Upper lobe of left lung (tissue), 6 donors: ENCODE measurements at regions not wholly inside any gene's neighbourhood (a gene's known extent, or its start where the extent isn't known, plus 50 kb on each side); places are given as distances from the start of the nearest gene placed in this dataset.
A peak's percentile ranks its signal among the peaks of the same experiment; 100 is the strongest.

Experiments used
- ATAC-seq, 2 donors: fragments of 200-7000 bp; cut with Tn5 transposase; one replicate each; pipeline ENCODE4 v1.9.1; 2022; ENCODE audit warnings: mild to moderate bottlenecking in 2 of 2, moderate library complexity in 2 of 2; ENCODE audit not compliant: low FRiP score in 2 of 2
- DNase-seq, 2 donors: peaks; one replicate each; pipeline ENCODE4 v3.0.0-alpha.2; 2019 to 2020
- H3K27ac ChIP-seq, 4 donors: fragments of 200-600 bp; sonication (generic); one replicate each; pipeline ENCODE4 v1.5.1; 2016 to 2019
- H3K27me3 ChIP-seq, 4 donors: fragments of 200-600 bp; sonication (generic); one replicate each; pipeline ENCODE4 v1.5.1; 2017 to 2019
- H3K36me3 ChIP-seq, 4 donors: fragments of 200-600 bp; sonication (generic); one replicate each; pipeline ENCODE4 v1.5.1; 2016 to 2019
- H3K4me1 ChIP-seq, 4 donors: fragments of 200-600 bp; sonication (generic); one replicate each; pipeline ENCODE4 v1.5.1; 2018 to 2019
- H3K4me3 ChIP-seq, 4 donors: fragments of 200-600 bp; sonication (generic); one replicate each; pipeline ENCODE4 v1.5.1; 2017 to 2019; ENCODE audit warnings: mild to moderate bottlenecking in 2 of 4, moderate library complexity in 1 of 4
- H3K9me3 ChIP-seq, 4 donors: fragments of 200-600 bp; sonication (generic); one replicate each; pipeline ENCODE4 v1.5.1; 2018 to 2019
- CTCF ChIP-seq, 6 experiments: fragments of 450-650 bp in 4 of 6; fragments of 200-600 bp in 2 of 6; sonication (generic) in 2 of 6; IDR thresholded peaks; one replicate each; pipeline ENCODE4 v1.5.1; 2016 to 2019; ENCODE audit warnings: antibody characterized with exemption in 6 of 6
- EP300 ChIP-seq, 4 donors: sonication (generic); formaldehyde crosslinking; IDR thresholded peaks; one replicate each; pipeline ENCODE4 v1.5.1; 2017; ENCODE audit warnings: antibody characterized with exemption in 4 of 4, control low read depth in 2 of 4
- POLR2A ChIP-seq, 4 donors: fragments of 450-650 bp; IDR thresholded peaks; one replicate each; pipeline ENCODE4 v1.5.1; 2016 to 2017; ENCODE audit warnings: antibody characterized with exemption in 4 of 4, mild to moderate bottlenecking in 2 of 4
- POLR2AphosphoS5 ChIP-seq, 2 donors: sonication (generic); formaldehyde crosslinking; IDR thresholded peaks; one replicate each; pipeline ENCODE4 v1.5.1; 2017; ENCODE audit warnings: antibody characterized with exemption in 2 of 2
- WGBS, 2 donors: methylation state at CpG; one replicate each; pipeline ENCODE4 v1.1.5; 2017 to 2018; 5-methylcytosine and 5-hydroxymethylcytosine counted together
- donor health status: DM: no; HTN: no; CAD: no; lungs with moderate emphysema.
- donor health status: DM: no; HTN: yes; CAD: no; lungs with severe emphysema.

- WGBS, 2 donors, result 82 to 85% methylated on average over 8 of the region's 8 CpGs
- Histone ChIP-seq H3K27me3 (no peaks in the 10 kb centered on the region), H3K4me3 (no peak overlapping the region), H3K9me3 (peaks cover 0 to 11% (median 5%) of the 10 kb centered on the region in 4 donors), H3K36me3 (no peaks in the 10 kb centered on the region), H3K4me1 (no peaks in the 10 kb centered on the region), H3K27ac (no peak overlapping the region)
- no peak for TF ChIP-seq POLR2AphosphoS5 (IDR thresholded peaks at IDR 0.05)
- no peak for TF ChIP-seq POLR2A (IDR thresholded peaks at IDR 0.05)
- no peak for TF ChIP-seq EP300 (IDR thresholded peaks at IDR 0.05)
- TF ChIP-seq CTCF (IDR thresholded peaks at IDR 0.05), result no peak
- DNase-seq (no peak), ATAC-seq (no peak)
Observed at GRCh38 chr22:48659404-48659996, 1168.2 kb downstream of the BRD1 start.

- H3K4me3 ChIP-seq, result no peak overlapping the region
- no peaks in the 10 kb centered on the region for H3K4me1 ChIP-seq
- H3K27me3 ChIP-seq, result no peaks in the 10 kb centered on the region
- ATAC-seq (no peak), DNase-seq (no peak)
- H3K36me3 ChIP-seq, result no peaks in the 10 kb centered on the region
- TF ChIP-seq POLR2AphosphoS5 (IDR thresholded peaks at IDR 0.05), result no peak
- no peak for TF ChIP-seq EP300 (IDR thresholded peaks at IDR 0.05)
- no peak for TF ChIP-seq POLR2A (IDR thresholded peaks at IDR 0.05)
- TF ChIP-seq CTCF (IDR thresholded peaks at IDR 0.05), result no peak
- H3K27ac ChIP-seq, result no peak overlapping the region
- peaks cover 0 to 8% (median 5%) of the 10 kb centered on the region in 4 donors for H3K9me3 ChIP-seq
- WGBS, 2 donors, result 93 to 94% methylated on average over 12 to 17 of the region's 18 CpGs
Observed at GRCh38 chr22:48658871-48659270, 1168.8 kb downstream of the BRD1 start.

GRCh38 chr22:48658246-48658645, 1169.4 kb downstream of the BRD1 start:
- H3K4me1 ChIP-seq, result no peaks in the 10 kb centered on the region
- H3K4me3 ChIP-seq, result no peak overlapping the region
- peaks cover 0 to 3% (median 2%) of the 10 kb centered on the region in 4 donors for H3K9me3 ChIP-seq
- no peak overlapping the region for H3K27ac ChIP-seq
- H3K27me3 ChIP-seq, result no peaks in the 10 kb centered on the region
- no peaks in the 10 kb centered on the region for H3K36me3 ChIP-seq
- WGBS, 2 donors, result 89 to 92% methylated on average over 13 to 15 of the region's 15 CpGs
- ATAC-seq (no peak), DNase-seq (peak in 1 of 2 donors; percentile 48)
- TF ChIP-seq POLR2A (IDR thresholded peaks at IDR 0.05) (no peak), CTCF (IDR thresholded peaks at IDR 0.05) (no peak), EP300 (IDR thresholded peaks at IDR 0.05) (no peak), POLR2AphosphoS5 (IDR thresholded peaks at IDR 0.05) (no peak)

GRCh38 chr22:48654492-48654891, 1173.2 kb downstream of the BRD1 start:
- H3K27me3 ChIP-seq, result no peaks in the 10 kb centered on the region
- no peaks in the 10 kb centered on the region for H3K36me3 ChIP-seq
- ATAC-seq (peak in 1 of 2 donors; percentile 60), DNase-seq (no peak)
- H3K27ac ChIP-seq, result no peak overlapping the region
- TF ChIP-seq EP300 (IDR thresholded peaks at IDR 0.05) (no peak), POLR2A (IDR thresholded peaks at IDR 0.05) (no peak), CTCF (IDR thresholded peaks at IDR 0.05) (no peak), POLR2AphosphoS5 (IDR thresholded peaks at IDR 0.05) (no peak)
- no peaks in the 10 kb centered on the region for H3K9me3 ChIP-seq
- H3K4me1 ChIP-seq, result no peaks in the 10 kb centered on the region
- 75 to 85% methylated on average over 9 of the region's 9 CpGs for WGBS, 2 donors
- no peak overlapping the region for H3K4me3 ChIP-seq

- 77 to 88% methylated on average over 5 to 17 of the region's 18 CpGs for WGBS, 2 donors
- Histone ChIP-seq H3K27ac (no peak overlapping the region), H3K36me3 (no peaks in the 10 kb centered on the region), H3K9me3 (no peaks in the 10 kb centered on the region), H3K27me3 (no peaks in the 10 kb centered on the region), H3K4me1 (no peaks in the 10 kb centered on the region), H3K4me3 (no peak overlapping the region)
- no peak for TF ChIP-seq POLR2A (IDR thresholded peaks at IDR 0.05)
- TF ChIP-seq POLR2AphosphoS5 (IDR thresholded peaks at IDR 0.05), result no peak
- TF ChIP-seq CTCF (IDR thresholded peaks at IDR 0.05), result no peak
- no peak for TF ChIP-seq EP300 (IDR thresholded peaks at IDR 0.05)
- ATAC-seq, result no peak
- peak in 1 of 2 donors; percentile 61 for DNase-seq
Observed at GRCh38 chr22:48653929-48654328, 1173.7 kb downstream of the BRD1 start.
